ENCODE measurements at regions not wholly inside any gene's neighbourhood (a gene's known extent, or its start where the extent isn't known, plus 50 kb on each side); places are given as distances from the start of the nearest gene placed in this dataset.
"Not testable (repeated sequence)": the region's sequence is repeated elsewhere in the genome, so short reads cannot be mapped to it uniquely, and the experiment has no call there.

DNA sequence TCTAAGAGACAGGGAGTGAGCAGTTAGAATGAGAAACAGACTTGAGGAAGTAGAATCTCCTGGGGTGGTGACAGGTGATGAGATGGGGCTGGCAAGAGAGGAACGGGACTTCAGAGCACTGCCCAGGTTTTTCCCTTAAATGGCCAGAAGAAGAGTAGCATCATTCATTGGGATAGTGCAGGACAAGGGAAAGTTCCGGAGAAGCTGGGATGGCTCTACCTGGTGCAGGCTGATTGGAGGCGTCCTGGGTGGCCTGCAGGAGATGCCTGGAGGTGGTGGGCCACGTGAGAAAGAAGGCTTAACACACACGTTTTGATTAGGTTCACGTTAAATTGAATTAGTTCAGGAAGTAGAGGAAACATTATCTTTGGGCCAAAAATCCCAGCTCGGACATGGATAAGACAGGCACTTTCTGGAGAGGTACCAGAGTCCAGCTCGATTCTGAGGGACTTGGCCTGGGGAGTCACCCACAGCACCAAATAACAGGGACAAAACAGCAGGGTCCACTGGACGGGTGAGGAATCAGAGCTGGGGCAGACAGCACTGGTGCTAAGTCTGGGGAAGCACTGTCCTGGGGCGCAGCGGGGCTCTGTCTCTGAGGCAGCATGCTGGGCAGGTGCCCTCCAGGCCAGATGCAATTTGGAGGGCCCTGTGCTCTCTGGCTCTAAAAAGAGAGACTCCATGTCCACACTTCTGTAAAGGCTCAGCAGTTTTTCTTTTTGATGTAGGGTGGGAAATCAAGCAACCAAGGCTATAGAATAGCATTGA lies 512.3 kb upstream of the RAB6C start:
- no peak for DNase-seq

- no peak for DNase-seq
Measured at GRCh38 chr2:129467941-129468340, 511.5 kb upstream of the RAB6C start.

DNA sequence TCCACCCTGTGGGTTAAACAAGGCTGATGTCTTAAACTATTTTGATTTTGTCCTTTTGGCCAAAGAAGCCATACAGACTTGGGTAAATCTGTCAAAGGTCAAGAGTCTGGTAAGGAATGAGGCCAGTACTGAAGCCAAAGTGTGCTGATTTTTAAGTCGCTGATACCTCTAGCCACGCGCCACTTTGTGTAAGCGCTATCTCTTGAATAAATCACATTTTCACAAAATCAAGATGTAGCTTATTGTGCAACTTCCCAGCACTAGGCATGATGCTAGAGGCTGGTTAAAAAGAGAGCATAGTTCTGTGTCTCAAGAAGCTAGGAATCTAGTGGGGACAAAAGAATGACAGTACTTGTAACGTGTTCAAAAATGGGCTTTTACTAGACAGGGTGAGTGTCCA lies 510.6 kb upstream of the RAB6C start:
- DNase-seq = no peak

- DNase-seq = no peak
Measured at GRCh38 chr2:129469389-129469788, 510.1 kb upstream of the RAB6C start.

GRCh38 chr2:129469871-129470270 lies 509.6 kb upstream of the RAB6C start:
- no peak for DNase-seq

- DNase-seq = no peak
Measured at GRCh38 chr2:129478902-129479517, 500.5 kb upstream of the RAB6C start.

DNA sequence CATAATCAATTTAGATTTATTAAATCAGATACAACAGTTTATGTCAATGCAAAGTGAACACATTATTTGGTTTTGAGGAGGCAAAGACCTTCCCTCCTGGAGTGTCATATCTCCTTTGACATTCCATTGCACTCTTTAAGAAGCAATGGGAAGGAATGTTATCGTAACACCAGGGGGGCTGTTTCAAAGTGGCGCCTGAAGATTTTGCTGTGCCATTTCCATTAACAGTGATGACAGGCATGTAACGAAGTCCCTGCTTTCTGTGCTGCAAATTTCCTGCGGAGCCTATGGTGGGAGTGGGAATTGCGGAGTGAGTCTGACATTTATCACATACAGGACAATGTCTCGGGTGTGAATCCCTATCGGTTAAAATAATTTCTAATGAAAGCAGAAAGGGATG lies 499.6 kb upstream of the RAB6C start:
- DNase-seq = no peak

GRCh38 chr2:129480790-129481189 lies 498.7 kb upstream of the RAB6C start:
- no peak for DNase-seq

GRCh38 chr2:129481306-129482219 lies 497.9 kb upstream of the RAB6C start:
- DNase-seq = no peak

- no peak for DNase-seq
Measured at GRCh38 chr2:129482626-129483025, 496.8 kb upstream of the RAB6C start.

GRCh38 chr2:129483366-129483765 lies 496.1 kb upstream of the RAB6C start:
- DNase-seq = no peak

GRCh38 chr2:129484999-129485897 lies 494.2 kb upstream of the RAB6C start:
- DNase-seq = no peak

DNA sequence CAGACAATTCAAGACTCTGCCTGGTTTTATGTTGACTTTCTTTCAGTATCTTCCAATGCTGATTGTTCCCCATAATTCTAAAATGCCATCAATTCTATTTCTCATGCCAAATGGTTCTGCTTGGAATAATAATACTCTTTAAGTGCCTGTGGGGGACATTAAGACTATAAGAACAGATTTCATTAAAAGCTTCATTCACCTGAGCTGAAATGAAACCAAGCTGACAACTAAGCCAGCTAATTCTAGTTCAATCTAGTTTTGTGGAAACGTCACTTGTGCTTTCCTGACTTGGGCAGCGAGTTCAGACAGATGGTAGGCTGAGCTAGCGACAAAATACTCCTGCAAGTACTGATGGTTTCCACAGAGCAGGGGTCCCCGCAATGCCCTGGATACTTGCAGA lies 491.1 kb upstream of the RAB6C start:
- no peak for DNase-seq

GRCh38 chr2:129490641-129491040 lies 488.8 kb upstream of the RAB6C start:
- DNase-seq = no peak

DNA sequence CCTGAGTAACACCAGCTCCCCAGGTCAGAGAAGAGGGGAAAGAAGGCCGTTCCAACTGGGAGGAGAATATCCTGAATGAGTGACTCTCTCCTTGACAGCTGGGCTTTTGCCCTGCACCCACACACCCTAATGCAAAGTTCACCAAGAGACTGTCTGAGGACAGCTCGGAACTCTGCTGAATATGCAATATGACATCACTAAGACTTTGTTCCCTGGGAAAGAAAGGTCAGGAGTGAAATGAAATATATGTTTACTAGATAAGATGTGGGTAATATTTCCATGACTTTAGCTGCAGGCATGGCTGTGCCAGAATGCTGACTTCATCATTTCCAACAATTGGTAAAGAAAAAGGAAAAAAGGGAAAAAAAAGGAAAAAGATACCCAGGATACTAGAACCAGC lies 488.2 kb upstream of the RAB6C start:
- DNase-seq = no peak

GRCh38 chr2:129492548-129492947 lies 486.9 kb upstream of the RAB6C start:
- DNase-seq = no peak

- no peak for DNase-seq
Measured at GRCh38 chr2:129499747-129500146, 479.7 kb upstream of the RAB6C start.

DNA sequence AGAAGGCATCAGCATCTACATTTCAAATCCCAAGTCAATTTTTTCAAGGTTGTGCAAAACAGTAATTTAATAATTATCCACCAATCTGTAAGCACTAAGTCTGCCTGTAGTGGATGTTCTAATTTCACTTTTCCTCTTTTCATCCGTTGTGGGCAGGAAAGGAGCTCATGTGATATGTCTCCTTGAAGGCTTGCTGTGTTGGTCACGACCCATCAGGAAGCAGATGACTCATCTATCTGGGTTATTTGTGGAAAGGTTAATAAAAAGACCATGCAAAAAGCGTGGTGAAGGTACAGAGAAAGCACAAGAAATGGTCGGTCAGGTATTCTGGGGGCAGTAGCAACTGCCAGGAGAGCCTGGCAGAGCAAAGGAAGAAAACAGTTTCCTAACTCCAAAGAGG lies 476.7 kb upstream of the RAB6C start:
- DNase-seq = no peak

DNA sequence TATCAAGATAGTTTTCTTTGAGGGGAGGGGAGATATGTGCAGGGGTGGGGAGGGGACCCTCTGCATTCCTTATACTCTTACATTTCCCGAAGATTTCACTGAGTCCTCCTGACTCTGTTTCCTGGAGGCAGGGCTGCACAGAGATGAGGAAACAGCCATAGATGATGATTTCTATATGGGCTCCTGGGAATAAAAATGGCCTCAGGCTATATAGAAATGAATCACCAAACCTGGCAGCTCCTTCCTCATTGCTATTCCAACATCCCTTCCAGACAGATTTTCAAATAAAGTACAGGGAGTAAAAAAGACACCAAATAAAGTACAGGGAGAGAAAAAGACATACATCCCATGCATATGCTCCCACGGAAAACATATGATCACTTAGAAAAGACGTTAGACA lies 474.8 kb upstream of the RAB6C start:
- no peak for DNase-seq

GRCh38 chr2:129518937-129519336 lies 460.5 kb upstream of the RAB6C start:
- DNase-seq = no peak

- not testable (repeated sequence) for DNase-seq
Measured at GRCh38 chr2:129532158-129532557, 447.3 kb upstream of the RAB6C start.

GRCh38 chr2:129548880-129549279 lies 430.6 kb upstream of the RAB6C start:
- no peak for DNase-seq

- no peak for DNase-seq
Measured at GRCh38 chr2:129550536-129550935, 428.9 kb upstream of the RAB6C start.
